Mesothelial cell of epicardium (in vitro differentiated cells): ENCODE measurements at regions not wholly inside any gene's neighbourhood (a gene's known extent, or its start where the extent isn't known, plus 50 kb on each side); places are given as distances from the start of the nearest gene placed in this dataset.

Experiments used
- DNase-seq, 2 experiments: peaks; one replicate each; pipeline ENCODE4 v3.0.0; 2021; ENCODE audit warnings: low spot score in 2 of 2; ENCODE audit not compliant: unreplicated experiment in 2 of 2
- H3K27ac Mint-ChIP-seq: 2 replicates; pipeline ENCODE4 v1.8.0; 2021; ENCODE audit warnings: mixed read lengths
- H3K27me3 Mint-ChIP-seq: 2 replicates; pipeline ENCODE4 v1.8.0; 2021; ENCODE audit warnings: low read depth, mixed read lengths
- H3K36me3 Mint-ChIP-seq: 2 replicates; pipeline ENCODE4 v1.8.0; 2021; ENCODE audit warnings: mixed read lengths
- H3K4me1 Mint-ChIP-seq: 2 replicates; pipeline ENCODE4 v1.8.0; 2021; ENCODE audit warnings: mixed read lengths
- H3K4me3 Mint-ChIP-seq: 2 replicates; pipeline ENCODE4 v1.8.0; 2021; ENCODE audit warnings: mild to moderate bottlenecking, moderate library complexity, mixed read lengths
- H3K9me3 Mint-ChIP-seq: 2 replicates; pipeline ENCODE4 v1.8.0; 2021; ENCODE audit warnings: mixed read lengths
- CTCF ChIP-seq: fragments of 200-600 bp; sonication (generic); IDR thresholded peaks from one replicate; pipeline ENCODE4 v1.5.0; 2021; ENCODE audit warnings: antibody characterized with exemption; ENCODE audit not compliant: unreplicated experiment

GRCh38 chr3:146912241-146913015 is 307.3 kb upstream of the PLSCR5 start:
- H3K4me3 Mint-ChIP-seq = no peak overlapping the region
- no peak overlapping the region for H3K27ac Mint-ChIP-seq
- H3K4me1 Mint-ChIP-seq = no peaks in the 10 kb centered on the region
- H3K9me3 Mint-ChIP-seq = peaks cover 3% of the 10 kb centered on the region
- DNase-seq = no peak
- no peaks in the 10 kb centered on the region for H3K36me3 Mint-ChIP-seq
- no peak for TF ChIP-seq CTCF
- no peaks in the 10 kb centered on the region for H3K27me3 Mint-ChIP-seq

- H3K27me3 Mint-ChIP-seq = no peaks in the 10 kb centered on the region
- H3K9me3 Mint-ChIP-seq = no peaks in the 10 kb centered on the region
- no peaks in the 10 kb centered on the region for H3K36me3 Mint-ChIP-seq
- peaks cover 6% of the 10 kb centered on the region for H3K4me1 Mint-ChIP-seq
- H3K4me3 Mint-ChIP-seq = no peak overlapping the region
- TF ChIP-seq CTCF = no peak
- H3K27ac Mint-ChIP-seq = no peak overlapping the region
- no peak for DNase-seq
These were observed 298.8 kb upstream of the PLSCR5 start for GRCh38 chr3:146903927-146904326.

GRCh38 chr3:146899171-146899570 is 294.0 kb upstream of the PLSCR5 start:
- H3K27ac Mint-ChIP-seq = no peak overlapping the region
- TF ChIP-seq CTCF = no peak
- no peaks in the 10 kb centered on the region for H3K36me3 Mint-ChIP-seq
- no peaks in the 10 kb centered on the region for H3K9me3 Mint-ChIP-seq
- H3K4me1 Mint-ChIP-seq = peaks cover 6% of the 10 kb centered on the region
- no peak for DNase-seq
- H3K27me3 Mint-ChIP-seq = no peaks in the 10 kb centered on the region
- H3K4me3 Mint-ChIP-seq = no peak overlapping the region

GRCh38 chr3:146896711-146897110 is 291.6 kb upstream of the PLSCR5 start:
- H3K36me3 Mint-ChIP-seq = no peaks in the 10 kb centered on the region
- H3K4me3 Mint-ChIP-seq = no peak overlapping the region
- H3K27me3 Mint-ChIP-seq = no peaks in the 10 kb centered on the region
- H3K4me1 Mint-ChIP-seq = no peaks in the 10 kb centered on the region
- DNase-seq = no peak
- H3K27ac Mint-ChIP-seq = no peak overlapping the region
- TF ChIP-seq CTCF = no peak
- H3K9me3 Mint-ChIP-seq = no peaks in the 10 kb centered on the region

GRCh38 chr3:146895026-146895749 is 290.0 kb upstream of the PLSCR5 start:
- Mint-ChIP-seq H3K4me1 (no peaks in the 10 kb centered on the region), H3K36me3 (no peaks in the 10 kb centered on the region), H3K27me3 (no peaks in the 10 kb centered on the region), H3K9me3 (no peaks in the 10 kb centered on the region), H3K27ac (no peak overlapping the region), H3K4me3 (no peak overlapping the region)
- no peak for DNase-seq
- no peak for TF ChIP-seq CTCF
